ENCODE measurements at regions not wholly inside any gene's neighbourhood (a gene's known extent, or its start where the extent isn't known, plus 50 kb on each side); places are given as distances from the start of the nearest gene placed in this dataset.

GRCh38 chr9:78585909-78586308 is 289.0 kb downstream of the PSAT1 start:
- TF ChIP-seq FOXM1 (IDR thresholded peaks at IDR 0.05; ENCODE audit: borderline replicate concordance) (no peak), CTBP1 (IDR thresholded peaks at IDR 0.05; ENCODE audit: borderline replicate concordance) (no peak), TARDBP (IDR thresholded peaks at IDR 0.05) (no peak), HDGF (IDR thresholded peaks at IDR 0.05; ENCODE audit: borderline replicate concordance) (no peak), ZNF384 (IDR thresholded peaks at IDR 0.05) (no peak), SP1 (IDR thresholded peaks at IDR 0.05) (no peak), BHLHE40 (IDR thresholded peaks at IDR 0.05; ENCODE audit: borderline replicate concordance) (no peak), FOXA1 (IDR thresholded peaks at IDR 0.05) (no peak), FOXK2 (IDR thresholded peaks at IDR 0.05) (no peak)
